ENCODE measurements at regions not wholly inside any gene's neighbourhood (a gene's known extent, or its start where the extent isn't known, plus 50 kb on each side); places are given as distances from the start of the nearest gene placed in this dataset.
"Not testable (repeated sequence)": the region's sequence is repeated elsewhere in the genome, so short reads cannot be mapped to it uniquely, and the experiment has no call there.

GRCh38 chr3:194949592-194949991 is 263.9 kb downstream of the FAM43A start:
- no peak for DNase-seq (ENCODE audit: low spot score)

- DNase-seq (ENCODE audit: low spot score): no peak
Observed at GRCh38 chr3:194950906-194951628, 265.4 kb downstream of the FAM43A start.

- DNase-seq (ENCODE audit: low spot score): not testable (repeated sequence)
Observed at GRCh38 chr3:194951629-194951920, 265.9 kb downstream of the FAM43A start.

- no peak for DNase-seq (ENCODE audit: low spot score)
Observed at GRCh38 chr3:194951931-194952582, 266.4 kb downstream of the FAM43A start.

GRCh38 chr3:194952841-194953241 is 267.2 kb downstream of the FAM43A start:
- DNase-seq (ENCODE audit: low spot score): no peak

GRCh38 chr3:194953291-194953690 is 267.6 kb downstream of the FAM43A start:
- DNase-seq (ENCODE audit: low spot score): no peak

GRCh38 chr3:194955546-194955945 is 269.9 kb downstream of the FAM43A start:
- DNase-seq (ENCODE audit: low spot score): no peak

- no peak for DNase-seq (ENCODE audit: low spot score)
Observed at GRCh38 chr3:194955979-194956696, 270.5 kb downstream of the FAM43A start.

- peak; percentile 84 for DNase-seq (ENCODE audit: low spot score)
Observed at GRCh38 chr3:194956697-194957396, 271.2 kb downstream of the FAM43A start.

GRCh38 chr3:194957743-194958240 is 272.1 kb downstream of the FAM43A start:
- DNase-seq (ENCODE audit: low spot score): no peak

GRCh38 chr3:194959217-194959616 is 273.5 kb downstream of the FAM43A start:
- DNase-seq (ENCODE audit: low spot score): no peak

GRCh38 chr3:194959666-194960065 is 274.0 kb downstream of the FAM43A start:
- not testable (repeated sequence) for DNase-seq (ENCODE audit: low spot score)

GRCh38 chr3:194960446-194961032 is 274.9 kb downstream of the FAM43A start:
- no peak for DNase-seq (ENCODE audit: low spot score)

GRCh38 chr3:194961149-194961548 is 275.5 kb downstream of the FAM43A start:
- no peak for DNase-seq (ENCODE audit: low spot score)

- DNase-seq (ENCODE audit: low spot score): no peak
Observed at GRCh38 chr3:194961571-194961970, 275.9 kb downstream of the FAM43A start.

GRCh38 chr3:194962056-194962455 is 276.4 kb downstream of the FAM43A start:
- no peak for DNase-seq (ENCODE audit: low spot score)

GRCh38 chr3:194964809-194965208 is 279.1 kb downstream of the FAM43A start:
- DNase-seq (ENCODE audit: low spot score): no peak

GRCh38 chr3:194967151-194968117 is 281.8 kb downstream of the FAM43A start:
- DNase-seq (ENCODE audit: low spot score): no peak

GRCh38 chr3:194970066-194970465 is 284.4 kb downstream of the FAM43A start:
- no peak for DNase-seq (ENCODE audit: low spot score)

GRCh38 chr3:194971009-194971408 is 285.3 kb downstream of the FAM43A start:
- DNase-seq (ENCODE audit: low spot score): no peak

- no peak for DNase-seq (ENCODE audit: low spot score)
Observed at GRCh38 chr3:194971965-194972364, 286.3 kb downstream of the FAM43A start.
